Activated T-cell treated with anti-CD3 and anti-CD28 coated beads for 48 hours (primary cell): ENCODE measurements at regions not wholly inside any gene's neighbourhood (a gene's known extent, or its start where the extent isn't known, plus 50 kb on each side); places are given as distances from the start of the nearest gene placed in this dataset.

Experiments used
- DNase-seq: peaks from one replicate; pipeline ENCODE4 v3.0.0-alpha.2; 2020; ENCODE audit warnings: low read depth

DNA sequence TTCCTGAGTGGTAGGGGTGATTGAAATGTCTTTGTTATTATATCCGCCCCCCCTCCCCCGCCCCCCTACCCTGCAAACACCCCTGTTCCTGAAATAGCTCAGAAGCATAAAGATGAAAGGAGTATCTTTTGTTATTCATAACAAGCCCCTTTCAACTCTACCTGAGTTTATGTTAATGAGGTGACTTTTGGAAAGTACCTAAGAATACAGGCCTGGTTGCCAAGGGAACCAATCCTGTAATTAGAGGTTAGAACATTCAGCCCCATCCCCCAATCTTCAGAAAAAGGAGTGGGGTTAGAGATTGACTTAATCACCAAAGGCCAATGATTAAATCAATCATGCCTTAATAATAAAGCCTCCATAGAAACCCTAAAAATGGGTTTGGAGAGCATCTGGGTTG is 979.2 kb upstream of the GJE1 start:
- DNase-seq: no peak

DNA sequence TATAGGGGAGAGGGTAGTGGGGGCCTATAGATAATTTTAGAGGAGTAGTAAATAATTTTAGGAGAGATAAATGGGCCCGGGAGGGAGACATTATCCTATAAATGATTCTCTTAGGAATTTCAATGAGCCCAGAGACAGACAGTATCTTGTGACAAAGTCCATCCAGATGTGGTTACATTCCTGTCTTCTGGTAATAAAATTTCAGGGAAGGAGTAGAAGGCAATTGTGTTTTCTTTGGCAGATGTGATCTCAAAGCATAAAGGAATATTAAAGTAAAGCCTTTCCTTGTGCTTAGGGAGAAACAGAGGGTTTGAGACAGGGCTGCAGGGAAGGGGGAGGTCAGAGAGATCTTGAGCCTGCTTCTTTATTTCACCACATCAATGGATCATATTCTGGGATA is 979.8 kb upstream of the GJE1 start:
- no peak for DNase-seq

DNA sequence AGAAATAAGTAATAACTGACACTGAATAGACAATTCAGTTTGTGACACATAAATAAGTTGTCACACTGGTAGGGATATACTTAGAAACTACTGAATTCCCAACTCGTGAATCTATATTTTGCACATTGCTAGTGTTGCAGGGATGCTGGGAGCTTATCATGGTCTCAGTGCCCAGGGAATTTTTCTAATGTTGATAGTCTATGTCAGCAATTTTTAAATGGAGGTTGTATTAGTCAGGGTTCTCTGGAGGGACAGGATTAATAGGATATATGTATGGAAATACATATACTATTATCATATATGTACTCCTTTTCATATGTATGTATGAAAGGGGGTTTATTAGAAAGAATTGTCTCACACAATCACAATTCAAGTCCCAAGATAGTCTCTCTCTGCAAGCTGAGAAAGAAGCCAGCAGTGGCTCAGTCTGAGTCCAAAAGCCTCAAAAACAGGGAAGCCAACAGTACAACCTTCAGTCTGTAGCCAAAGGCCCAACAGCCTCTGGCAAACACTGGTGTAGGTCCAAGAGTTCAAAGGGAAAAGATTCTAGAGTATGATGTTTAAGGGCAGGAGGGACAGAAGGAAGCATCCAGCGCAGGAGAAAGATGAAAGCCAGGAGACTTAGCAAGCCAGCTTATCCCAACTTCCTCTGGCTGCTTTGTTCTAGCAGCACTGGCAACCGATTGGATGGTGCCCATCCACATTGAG is 980.9 kb upstream of the GJE1 start:
- no peak for DNase-seq

DNA sequence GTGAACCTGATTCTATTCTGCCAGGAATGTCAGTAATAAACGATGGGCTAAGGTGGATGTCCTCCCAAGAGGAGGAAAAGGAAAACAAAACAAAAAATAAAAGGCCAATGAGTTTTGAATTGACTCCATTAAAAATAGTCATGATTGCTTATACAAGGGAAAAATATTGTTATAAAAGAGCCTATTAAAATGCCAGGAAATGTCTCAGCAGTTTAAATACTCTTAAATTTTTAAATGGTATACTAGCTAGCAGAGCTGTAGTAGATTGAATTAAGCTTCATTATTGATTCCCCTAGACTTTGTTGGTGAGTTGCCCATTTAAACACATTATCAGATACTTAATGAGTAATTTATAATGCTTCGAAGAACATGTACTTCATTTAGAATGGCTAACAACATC is 990.9 kb upstream of the GJE1 start:
- no peak for DNase-seq

DNA sequence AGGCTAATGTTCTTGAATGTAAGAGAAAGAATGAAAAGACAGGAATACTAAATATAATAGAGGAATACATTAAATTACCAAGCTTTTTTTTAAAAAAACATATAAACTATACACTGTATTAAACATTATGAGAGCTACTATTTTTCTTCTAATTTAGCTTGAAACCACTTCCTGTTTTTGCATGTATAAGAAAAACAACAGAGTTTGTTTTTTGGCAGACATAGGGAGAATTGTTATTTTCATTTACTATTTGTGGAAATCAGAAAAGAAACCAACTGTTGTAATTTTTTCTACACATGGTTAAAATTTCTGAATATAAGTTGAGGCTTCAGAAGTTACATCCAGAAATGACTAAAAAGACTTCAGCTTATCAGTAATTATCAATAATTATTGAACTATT is 991.8 kb upstream of the GJE1 start:
- DNase-seq: no peak

DNA sequence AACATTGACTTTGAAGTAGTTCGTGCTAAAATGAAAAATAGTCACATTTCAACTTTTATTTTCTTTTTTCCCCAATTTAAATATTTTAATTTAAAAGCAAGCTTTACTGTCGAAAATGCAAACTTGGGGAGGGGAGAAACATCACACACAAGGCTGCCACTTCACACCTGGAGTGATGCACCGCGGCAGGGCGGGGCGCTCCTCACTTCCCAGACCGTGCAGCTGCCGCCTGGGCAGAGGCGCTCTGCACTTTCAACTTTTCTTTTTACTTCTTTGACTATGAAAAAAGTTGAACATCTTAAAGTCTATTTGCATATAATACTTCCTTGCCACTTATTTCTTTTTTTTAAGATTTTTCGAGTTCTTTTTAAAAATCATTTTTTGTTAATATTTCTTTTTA is 993.3 kb upstream of the GJE1 start:
- DNase-seq: no peak

DNA sequence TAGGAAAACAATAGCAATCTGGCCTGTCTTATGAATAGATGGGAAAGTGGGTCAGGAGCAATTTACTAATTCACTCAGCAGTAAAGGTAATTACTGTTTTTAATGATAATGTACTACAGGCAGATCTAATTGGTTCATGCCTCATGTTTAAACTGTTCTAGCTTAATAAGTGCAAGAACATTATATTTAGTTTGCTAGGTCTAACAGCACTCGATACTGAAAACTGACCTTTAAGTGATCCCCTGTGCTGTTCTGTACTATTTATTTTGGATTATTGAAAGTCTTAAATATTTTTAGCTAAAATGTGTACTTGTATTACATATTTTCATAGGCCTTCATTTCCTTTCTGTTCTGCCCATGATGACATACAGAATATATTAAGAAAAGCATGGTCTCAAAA is 998.0 kb upstream of the GJE1 start:
- DNase-seq: no peak

DNA sequence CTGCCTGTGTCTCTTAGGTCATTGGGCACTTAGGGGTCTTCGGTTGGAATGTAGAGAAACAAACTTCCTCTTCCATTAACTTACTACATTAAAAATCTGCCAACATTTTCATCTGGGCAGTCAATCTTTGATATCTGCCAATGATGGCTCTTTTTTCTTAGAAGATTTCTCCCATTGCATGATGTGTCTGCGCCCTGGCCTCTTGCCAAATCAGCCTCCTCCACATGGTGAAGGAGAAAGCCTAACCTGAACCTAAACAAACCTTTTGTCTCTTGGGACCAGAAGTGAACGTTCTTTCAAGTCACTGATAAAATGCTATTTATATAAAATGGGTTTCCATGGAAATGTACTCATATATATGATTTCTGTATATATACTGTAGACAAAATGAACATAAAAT is 998.9 kb upstream of the GJE1 start:
- no peak for DNase-seq

DNA sequence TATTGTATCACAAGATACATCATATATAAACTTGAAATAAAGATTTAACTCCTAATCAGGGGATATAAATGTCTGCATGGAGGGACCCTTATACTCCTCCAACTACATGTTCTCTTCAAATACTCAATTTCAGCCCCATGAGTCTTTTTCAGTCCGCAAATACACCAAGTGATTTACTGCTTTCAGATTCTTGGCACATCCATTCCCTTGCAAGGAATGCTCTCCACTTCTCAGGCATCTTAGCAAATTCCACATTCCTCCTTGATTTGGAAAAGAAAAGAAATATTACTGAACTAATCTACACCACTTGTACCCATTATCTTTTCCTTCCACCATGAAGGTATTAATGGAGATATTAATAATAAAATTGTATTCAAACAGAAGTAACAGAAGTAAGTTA is 999.4 kb upstream of the GJE1 start:
- DNase-seq: no peak

DNA sequence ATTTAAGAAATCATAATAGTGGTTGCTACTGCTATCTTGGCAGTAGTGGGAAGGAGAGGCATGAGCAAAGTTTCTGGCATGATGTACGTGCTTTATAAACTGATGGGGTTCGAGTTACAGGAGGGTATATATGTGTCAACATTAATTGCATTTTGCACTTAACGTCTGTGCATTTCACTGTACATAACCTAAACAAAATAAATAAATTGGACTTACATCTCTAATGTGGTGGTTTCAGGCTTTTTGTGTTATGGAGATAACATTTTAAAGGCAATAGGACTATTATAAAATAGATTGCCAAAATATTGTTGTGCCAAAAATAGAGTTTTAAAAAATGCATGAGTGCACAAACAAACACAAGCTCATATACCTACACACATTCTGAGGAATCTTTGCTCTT is 1001.1 kb upstream of the GJE1 start:
- DNase-seq: no peak

DNA sequence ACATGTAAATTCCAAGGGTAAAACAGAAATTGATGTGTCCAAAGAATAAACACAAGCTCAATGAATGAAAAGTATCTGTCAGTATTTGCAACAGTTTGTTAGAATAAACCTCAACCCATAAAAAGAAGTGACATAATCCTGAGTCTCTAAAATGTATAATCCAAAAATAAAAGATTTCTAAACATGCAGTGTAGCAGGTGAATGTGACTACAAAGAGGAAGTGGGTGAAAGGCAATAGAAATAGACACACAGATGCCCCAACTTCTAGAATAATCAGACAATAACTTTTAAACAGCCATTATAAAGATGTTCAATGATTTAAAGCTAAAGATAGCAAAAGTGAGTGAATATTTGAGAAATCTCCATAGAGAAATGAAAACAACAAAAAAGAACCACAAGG is 1009.2 kb upstream of the GJE1 start:
- no peak for DNase-seq

DNA sequence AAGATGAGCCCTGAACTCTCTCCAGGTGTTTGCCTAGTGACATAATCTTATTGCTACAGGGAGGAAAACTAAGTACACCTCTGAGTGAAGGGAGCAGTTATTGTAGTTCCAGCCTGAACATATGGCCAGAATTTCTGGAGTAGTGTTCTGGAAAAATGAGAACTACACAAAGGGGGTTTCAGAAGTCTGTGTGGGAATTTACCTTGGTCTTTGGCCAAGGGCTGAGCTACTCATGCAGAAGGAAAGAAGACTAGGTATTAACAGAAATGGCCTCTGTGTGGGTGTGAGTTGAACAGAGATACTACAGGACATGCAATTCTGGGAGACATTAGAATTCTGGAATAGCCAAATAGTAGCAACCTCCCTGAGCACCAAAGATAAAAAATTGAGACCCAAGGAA is 1009.7 kb upstream of the GJE1 start:
- DNase-seq: no peak

DNA sequence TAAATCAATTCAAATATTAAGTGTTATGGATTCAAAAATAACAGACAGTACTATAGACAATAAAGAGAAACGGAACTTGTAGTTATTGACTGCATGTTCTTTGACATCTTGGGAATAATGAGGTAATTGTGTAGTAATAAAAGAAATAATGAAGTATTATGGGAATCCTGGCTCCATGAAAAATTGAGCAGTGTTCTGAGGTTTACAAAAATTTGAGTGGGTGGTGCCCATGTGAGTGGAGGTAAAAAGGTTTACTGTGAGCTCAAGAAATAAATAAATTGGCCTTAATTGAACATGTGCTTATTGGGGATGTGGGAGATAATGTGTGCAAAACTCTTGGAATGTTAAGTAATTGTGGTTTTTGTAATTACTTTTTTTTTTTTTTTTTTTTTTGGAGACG is 1013.7 kb upstream of the GJE1 start:
- no peak for DNase-seq

DNA sequence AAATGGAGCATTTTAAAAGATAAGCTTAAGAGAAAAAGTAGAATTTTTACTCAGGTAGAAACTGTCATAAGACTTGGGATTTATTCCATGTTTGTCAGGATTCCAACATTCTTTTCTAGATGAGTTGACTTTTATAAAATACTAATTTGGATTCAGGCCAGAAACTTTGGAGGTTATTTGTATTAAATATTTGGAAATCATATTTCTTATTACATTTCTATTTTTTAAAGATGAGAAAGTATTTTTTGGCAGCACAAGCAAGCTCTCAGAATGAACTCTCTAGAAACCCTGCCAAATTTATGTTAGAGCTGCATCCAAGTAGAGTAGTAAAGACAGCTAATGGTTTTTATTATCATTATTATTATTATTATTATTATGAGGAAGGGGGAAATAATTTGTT is 1014.9 kb upstream of the GJE1 start:
- no peak for DNase-seq

DNA sequence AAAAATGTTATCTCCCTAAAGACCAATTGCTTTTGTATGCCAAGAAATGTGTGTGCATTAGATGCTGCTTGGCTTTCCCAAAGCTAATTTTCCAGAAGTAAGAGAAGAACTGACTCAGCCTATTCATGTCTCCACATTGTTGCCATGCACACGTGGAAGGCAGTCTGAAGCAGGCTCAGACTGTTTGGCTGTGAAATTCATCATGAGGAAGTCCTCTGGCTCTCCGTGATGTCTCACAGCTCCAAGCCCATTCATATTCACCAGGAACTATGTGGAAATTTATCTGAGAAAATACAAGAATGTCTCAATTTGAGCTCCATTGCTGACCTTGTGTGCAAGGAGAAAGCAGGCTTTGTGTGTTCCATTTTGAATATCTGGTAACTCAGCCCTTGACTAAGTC is 1022.2 kb upstream of the GJE1 start:
- DNase-seq: no peak

DNA sequence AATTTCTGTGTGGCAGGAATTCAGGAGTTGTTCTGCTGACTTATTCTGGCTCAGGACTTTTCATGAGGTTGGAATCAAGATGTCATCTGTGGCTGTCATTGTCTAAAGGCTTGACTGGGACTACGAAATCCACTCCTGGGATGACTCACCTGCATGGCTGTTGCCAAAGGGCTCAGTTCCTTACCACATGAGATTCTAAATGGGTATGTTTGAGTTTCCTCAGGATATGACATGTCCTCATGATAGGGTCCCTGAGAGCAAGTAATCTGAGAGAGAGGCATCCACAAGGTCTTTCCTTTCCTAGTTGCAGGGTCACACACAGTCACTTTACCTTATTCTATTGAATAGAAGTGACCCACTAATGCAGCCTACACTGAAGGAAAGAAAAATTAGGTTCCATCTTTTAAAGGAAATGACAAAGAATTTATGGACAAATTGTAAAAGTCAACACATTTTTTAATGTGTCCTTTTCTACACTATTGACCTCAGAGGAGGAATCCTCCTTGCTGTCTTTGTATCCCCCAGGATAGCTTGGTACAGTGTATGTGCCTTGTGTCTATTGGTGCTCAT is 1025.0 kb upstream of the GJE1 start:
- no peak for DNase-seq

DNA sequence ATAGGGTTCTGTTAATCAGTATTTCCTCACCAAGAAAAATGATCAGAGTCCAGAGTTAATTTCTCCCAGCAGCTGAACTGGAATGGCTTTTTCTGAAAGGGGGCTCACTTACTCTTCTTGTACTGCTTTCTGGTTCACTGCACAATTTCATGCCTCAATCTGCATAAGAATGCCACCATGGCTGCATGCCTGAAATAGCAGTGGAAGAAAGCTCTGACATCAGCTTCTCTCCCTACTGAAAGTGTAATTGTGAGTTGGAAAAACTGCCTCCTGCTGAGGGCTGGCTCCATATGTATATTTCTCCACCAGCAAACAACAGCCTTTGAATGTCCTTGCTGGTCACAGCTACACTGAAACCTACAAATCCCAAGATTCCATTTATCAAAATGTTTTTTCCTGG is 1027.2 kb upstream of the GJE1 start:
- DNase-seq: no peak

DNA sequence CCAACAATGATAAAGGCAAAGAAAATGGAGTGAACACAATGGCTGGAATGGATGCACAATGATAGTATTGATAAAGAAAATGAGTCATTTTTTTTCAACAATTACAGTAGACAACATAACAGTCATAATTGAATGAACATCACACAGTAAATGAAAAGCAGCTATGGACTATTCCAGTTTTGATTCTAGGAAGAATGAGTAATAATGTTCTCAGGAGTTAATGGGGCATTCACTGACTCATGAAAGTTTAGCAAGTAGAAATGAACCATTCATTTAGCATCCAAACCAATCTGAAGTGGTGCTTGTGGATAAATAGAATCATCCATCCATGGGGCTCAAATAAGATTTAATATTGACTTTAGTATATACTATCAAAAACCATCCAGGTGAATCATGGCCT is 1029.5 kb upstream of the GJE1 start:
- DNase-seq: no peak

DNA sequence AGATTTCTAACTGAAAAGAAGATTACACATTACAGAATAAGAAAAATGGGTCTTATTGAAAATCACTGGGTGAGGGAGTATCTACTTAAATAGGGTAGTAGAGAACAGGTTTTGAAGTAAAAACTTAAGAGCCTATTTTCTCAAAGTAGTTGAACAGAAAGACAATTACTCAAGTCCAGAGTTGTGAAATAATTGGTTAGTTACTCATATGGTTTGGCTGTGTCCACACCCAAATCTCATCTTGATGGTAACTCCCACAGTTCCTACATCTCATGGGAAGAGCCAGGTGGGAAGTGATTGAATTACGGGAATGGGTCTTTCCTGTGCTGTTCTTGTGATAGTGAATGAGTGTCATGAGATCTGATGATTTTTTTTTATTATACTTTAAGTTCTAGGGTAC is 1035.3 kb upstream of the GJE1 start:
- DNase-seq: no peak

DNA sequence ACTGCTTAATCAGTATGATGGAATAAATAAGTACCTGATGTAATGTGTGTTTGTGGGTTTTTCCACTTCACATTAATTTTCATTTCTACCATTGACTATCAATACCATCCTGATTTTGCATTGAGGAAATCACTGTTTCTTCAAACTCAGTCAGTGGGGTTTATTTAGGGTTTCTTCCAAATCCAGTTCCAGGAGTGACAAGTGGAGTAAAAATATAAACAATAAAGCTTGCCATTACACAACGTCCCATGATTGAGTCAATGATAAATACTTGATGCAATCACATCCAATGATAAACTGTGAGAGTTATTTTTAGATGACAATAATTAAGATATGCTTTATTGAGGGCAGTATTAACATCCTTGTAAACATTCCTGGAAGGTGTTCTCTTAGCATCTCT is 1037.4 kb upstream of the GJE1 start:
- DNase-seq: no peak

DNA sequence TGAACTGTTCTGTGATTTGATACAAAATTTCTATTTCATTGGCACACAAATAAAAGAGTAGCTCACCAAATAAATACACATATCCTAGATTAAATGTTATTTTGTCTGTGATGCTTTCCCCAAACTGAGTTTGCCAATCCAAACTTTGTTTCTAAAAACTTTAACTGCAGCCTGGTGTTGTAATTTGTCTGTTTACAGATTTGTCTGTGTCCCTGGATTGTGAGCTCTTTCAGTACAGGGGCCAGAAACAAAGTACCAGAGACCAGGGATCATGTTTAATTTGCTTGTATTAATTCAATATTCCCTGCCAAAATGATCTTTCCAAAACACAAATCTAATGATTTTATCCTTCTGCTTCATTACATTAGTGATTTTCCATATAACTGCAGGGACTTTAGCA is 1044.6 kb upstream of the GJE1 start:
- no peak for DNase-seq

DNA sequence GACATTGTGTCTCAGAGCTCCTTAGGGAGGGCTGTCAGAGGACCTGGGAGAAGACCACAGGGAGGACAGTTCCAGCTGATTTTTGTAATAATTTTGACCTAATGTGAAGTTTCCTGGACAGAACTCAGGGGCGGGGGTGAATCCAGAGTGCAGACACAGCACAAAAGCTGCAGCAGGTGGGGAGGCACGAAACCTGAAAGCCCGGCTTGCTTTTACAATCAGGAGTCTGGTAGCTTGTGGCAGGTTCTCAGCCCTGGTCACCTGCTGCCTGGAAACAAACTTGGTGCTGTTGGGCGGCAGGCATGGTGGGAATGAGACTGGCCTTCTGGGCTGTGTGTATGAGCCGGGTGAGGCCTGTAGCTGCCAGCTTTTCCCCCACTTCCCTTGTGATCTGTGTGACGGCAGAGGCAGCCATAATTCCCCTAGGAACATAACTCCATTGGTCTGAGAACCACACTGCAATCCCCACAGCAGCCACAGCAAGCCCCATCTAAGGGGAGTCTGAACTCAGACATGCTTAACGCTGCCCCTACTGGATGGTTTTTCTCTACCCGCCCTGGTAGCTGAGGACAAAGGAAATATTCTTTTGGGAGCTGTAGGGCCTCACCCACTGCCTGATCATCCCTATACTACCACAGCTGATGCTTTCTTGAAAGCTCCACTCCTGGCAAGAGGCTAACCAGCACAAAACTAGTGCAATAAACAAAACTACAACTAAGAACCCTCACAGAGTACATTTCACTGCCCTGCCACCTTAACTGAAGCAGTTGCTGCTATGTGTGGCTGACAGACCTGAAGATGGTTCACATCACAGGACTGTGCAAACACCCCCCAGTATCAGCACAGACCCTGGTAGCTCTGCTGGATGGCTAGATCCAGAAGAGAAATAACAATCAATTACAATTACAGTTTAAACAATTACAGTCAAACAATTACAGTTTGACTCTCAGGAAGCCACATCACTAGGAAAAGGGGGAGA is 1055.1 kb upstream of the GJE1 start:
- no peak for DNase-seq

DNA sequence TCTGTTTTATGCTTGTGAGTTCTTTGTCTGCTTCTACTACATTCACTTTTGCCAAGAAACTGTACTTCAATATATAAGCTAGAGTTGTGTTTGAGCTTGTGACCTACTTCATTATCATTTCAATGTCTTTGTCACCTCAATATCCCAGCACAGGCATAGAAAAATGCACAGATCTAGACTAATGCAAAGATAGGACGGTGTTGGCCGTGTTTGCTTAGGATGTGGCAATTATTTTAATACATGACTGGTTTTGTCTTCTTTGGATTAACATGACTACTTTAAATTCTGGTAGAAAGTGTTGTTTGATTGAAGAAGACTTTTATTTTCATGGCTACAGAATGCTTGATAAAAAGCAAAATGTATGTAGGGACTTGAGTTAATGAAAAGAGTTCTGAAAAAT is 1075.0 kb upstream of the GJE1 start:
- DNase-seq: no peak
